T-cell (primary cell): ENCODE measurements at regions not wholly inside any gene's neighbourhood (a gene's known extent, or its start where the extent isn't known, plus 50 kb on each side); places are given as distances from the start of the nearest gene placed in this dataset.
A peak's percentile ranks its signal among the peaks of the same experiment; 100 is the strongest.
"Not testable (repeated sequence)": the region's sequence is repeated elsewhere in the genome, so short reads cannot be mapped to it uniquely, and the experiment has no call there.

Experiments used
- ATAC-seq, 4 experiments: fragments of 200-7000 bp in 3 of 4; fragments of 150-1000 bp in 1 of 4; cut with Tn5 transposase; replicated peaks in 1 of 4; 1 replicate in 3 of 4; 2 replicates in 1 of 4; pipeline ENCODE4 v1.10.0; 2021; ENCODE audit warnings: moderate library complexity in 3 of 4, mild to moderate bottlenecking in 2 of 4, moderate number of reproducible peaks in 1 of 4
- CTCF ChIA-PET, 2 donors: fragments of 300-600 bp; sonication (Branson Sonifier 250); formaldehyde crosslinking; loops; one replicate each; lab custom pipeline; 2022; ENCODE audit warnings: antibody characterized with exemption in 2 of 2; lab: Charles Lee
- POLR2A ChIA-PET, 2 donors: fragments of 300-600 bp; sonication (Branson Sonifier 250); formaldehyde crosslinking; loops; one replicate each; lab custom pipeline; 2022; ENCODE audit warnings: antibody characterized with exemption in 2 of 2; lab: Charles Lee
- DNase-seq, 35 experiments: peaks; one replicate each; pipeline versions ENCODE4 v3.0.0 to v3.0.0-alpha.2; 2013 to 2023
- H3K27ac ChIP-seq: one replicate; pipeline ENCODE4 v1.5.1; 2013; ENCODE audit warnings: low read length
- H3K27me3 ChIP-seq, 2 experiments: replicated peaks in 1 of 2; 1 replicate in 1 of 2; 2 replicates in 1 of 2; pipeline versions ENCODE4 v1.6.1 to v1.7.0; 2013; ENCODE audit warnings: low read length in 1 of 2, mixed read lengths in 1 of 2; ENCODE audit not compliant: control insufficient read depth in 2 of 2, insufficient read depth in 2 of 2; ENCODE audit errors: extremely low read depth in 1 of 2
- H3K36me3 ChIP-seq, 2 donors: 1 replicate in 1 of 2; 2 replicates in 1 of 2; pipeline versions ENCODE4 v1.6.1 to v1.7.0; 2013; ENCODE audit warnings: low read length in 1 of 2; ENCODE audit not compliant: control insufficient read depth in 2 of 2, insufficient read depth in 1 of 2; ENCODE audit errors: extremely low read depth in 1 of 2
- H3K4me1 ChIP-seq, 2 experiments: 1 replicate in 1 of 2; 2 replicates in 1 of 2; pipeline versions ENCODE4 v1.6.1 to v1.7.0; 2013; ENCODE audit warnings: low read length in 2 of 2, mixed read lengths in 1 of 2; ENCODE audit not compliant: insufficient read depth in 2 of 2, control insufficient read depth in 1 of 2; ENCODE audit errors: extremely low read depth in 1 of 2
- H3K4me3 ChIP-seq, 2 donors: 1 replicate in 1 of 2; 2 replicates in 1 of 2; pipeline versions ENCODE4 v1.5.1 to v1.7.0; 2013; ENCODE audit warnings: mild to moderate bottlenecking in 2 of 2, low read length in 1 of 2, moderate library complexity in 1 of 2; ENCODE audit not compliant: control insufficient read depth in 1 of 2; ENCODE audit errors: extremely low read depth in 1 of 2
- H3K9me3 ChIP-seq: 2 replicates; pipeline ENCODE4 v1.7.0; 2013
- H3K27ac Mint-ChIP-seq, 2 donors: one replicate each; pipeline ENCODE4 v1.8.0; 2020 to 2021; ENCODE audit warnings: mild to moderate bottlenecking in 2 of 2, mixed read lengths in 2 of 2
- H3K27me3 Mint-ChIP-seq, 2 donors: one replicate each; pipeline ENCODE4 v1.8.0; 2021 to 2022; ENCODE audit warnings: mixed read lengths in 2 of 2
- H3K36me3 Mint-ChIP-seq: one replicate; pipeline ENCODE4 v1.8.0; 2021; ENCODE audit warnings: mixed read lengths
- H3K4me1 Mint-ChIP-seq, 3 donors: one replicate each; pipeline ENCODE4 v1.8.0; 2020 to 2022; ENCODE audit warnings: mixed read lengths in 3 of 3, mild to moderate bottlenecking in 1 of 3
- H3K4me3 Mint-ChIP-seq, 3 donors: one replicate each; pipeline ENCODE4 v1.8.0; 2020 to 2022; ENCODE audit warnings: mild to moderate bottlenecking in 3 of 3, mixed read lengths in 3 of 3, moderate library complexity in 3 of 3
- H3K9me3 Mint-ChIP-seq, 3 donors: one replicate each; pipeline ENCODE4 v1.8.0; 2020 to 2022; ENCODE audit warnings: mixed read lengths in 3 of 3
- WGBS: methylation state at CpG from one replicate; pipeline ENCODE4 v1.1.5; 2013; ENCODE audit warnings: missing lambda C conversion rate; ENCODE audit not compliant: insufficient coverage; 5-methylcytosine and 5-hydroxymethylcytosine counted together

DNA sequence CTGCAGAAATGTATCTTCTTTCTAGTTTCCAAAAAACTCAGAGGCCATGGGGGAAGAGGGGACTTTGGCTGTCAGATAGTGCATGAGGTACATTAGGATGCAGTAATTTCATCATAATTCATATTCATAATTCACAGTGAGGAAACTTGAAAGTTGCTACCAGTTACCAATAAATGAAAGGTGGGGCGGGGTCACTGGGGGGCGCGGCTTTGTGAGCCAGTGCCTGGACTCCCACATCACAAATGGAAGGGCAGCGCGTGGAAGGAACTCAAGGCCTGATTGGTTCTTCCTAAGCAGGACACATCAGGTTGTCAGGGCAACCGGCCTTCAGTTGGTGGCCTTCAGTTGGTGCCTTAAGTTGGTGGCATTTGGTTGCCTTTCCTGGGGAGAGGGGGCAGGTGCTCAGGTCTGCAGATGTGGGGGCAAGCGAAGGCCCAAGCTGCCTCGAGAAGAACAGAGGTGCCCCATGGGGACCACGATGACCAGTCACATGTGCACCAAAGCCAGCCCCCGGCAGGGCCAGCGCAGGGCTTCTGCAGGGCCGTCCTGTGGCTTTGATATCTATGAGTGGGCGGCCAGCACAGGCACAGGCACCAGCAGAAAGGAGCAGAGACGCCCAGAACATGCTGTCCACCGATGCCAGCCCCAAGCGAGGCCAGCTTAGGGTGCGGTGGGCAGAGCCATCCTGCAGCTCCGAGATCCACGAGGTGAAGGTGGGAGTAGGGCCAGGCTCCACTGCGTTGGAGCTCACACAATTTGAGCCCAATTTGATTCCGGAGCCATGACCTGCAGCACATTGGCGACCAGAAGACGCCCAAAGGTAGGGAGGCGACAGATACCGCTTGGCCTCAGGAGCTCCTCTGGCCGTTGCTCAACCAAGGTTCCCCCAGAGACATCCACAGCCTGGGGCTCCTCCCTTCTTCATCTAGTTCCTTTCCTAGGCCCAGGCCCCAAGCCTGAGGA is 3248.2 kb upstream of the OR11H1 start:
- POLR2A ChIA-PET, H3K27me3 Mint-ChIP-seq, H3K27me3 ChIP-seq, H3K27ac ChIP-seq, DNase-seq, H3K4me3 Mint-ChIP-seq, ATAC-seq, H3K4me1 Mint-ChIP-seq, H3K4me1 ChIP-seq, H3K36me3 Mint-ChIP-seq, CTCF ChIA-PET, H3K4me3 ChIP-seq, H3K9me3 Mint-ChIP-seq, H3K9me3 ChIP-seq, H3K36me3 ChIP-seq, H3K27ac Mint-ChIP-seq: not testable (repeated sequence)
- WGBS, result 73% methylated on average over 15 of the region's 26 CpGs

- H3K4me1 Mint-ChIP-seq, H3K27ac Mint-ChIP-seq, ATAC-seq, H3K36me3 Mint-ChIP-seq, H3K27me3 Mint-ChIP-seq, DNase-seq, H3K27me3 ChIP-seq, H3K27ac ChIP-seq, H3K4me3 ChIP-seq, H3K36me3 ChIP-seq, POLR2A ChIA-PET, H3K9me3 ChIP-seq, CTCF ChIA-PET, H3K9me3 Mint-ChIP-seq, H3K4me3 Mint-ChIP-seq, H3K4me1 ChIP-seq: not testable (repeated sequence)
- WGBS, result no CpG with 5 or more reads among the region's 2 CpGs
Observed at GRCh38 chr22:12284690-12285089, 3243.3 kb upstream of the OR11H1 start.

DNA sequence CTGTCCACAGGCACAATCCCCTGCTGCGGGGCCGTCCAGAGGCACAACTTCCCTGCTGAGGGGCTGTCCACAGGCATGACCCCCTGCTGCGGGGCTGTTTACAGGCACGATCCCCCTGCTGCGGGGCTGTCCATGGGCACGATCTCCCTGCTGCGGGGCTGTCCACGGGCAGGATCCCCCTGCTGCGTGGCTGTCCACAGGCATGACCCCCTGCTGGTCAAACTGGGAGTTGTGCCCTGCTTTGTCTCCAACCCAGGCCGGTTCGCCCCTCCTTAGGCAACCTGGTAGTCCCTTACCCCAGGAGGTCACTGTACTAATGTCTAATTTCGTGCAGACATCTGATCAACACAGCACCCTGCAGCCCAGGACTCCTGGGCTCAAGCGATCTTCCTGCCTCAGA is 3230.6 kb upstream of the OR11H1 start:
- POLR2A ChIA-PET, H3K27ac Mint-ChIP-seq, H3K4me1 ChIP-seq, H3K4me1 Mint-ChIP-seq, H3K27me3 ChIP-seq, H3K36me3 Mint-ChIP-seq, H3K4me3 ChIP-seq, H3K36me3 ChIP-seq, CTCF ChIA-PET, H3K27ac ChIP-seq, H3K27me3 Mint-ChIP-seq, H3K4me3 Mint-ChIP-seq, ATAC-seq, H3K9me3 ChIP-seq, H3K9me3 Mint-ChIP-seq: not testable (repeated sequence)
- DNase-seq, result peak in 1 of 35 experiments; percentile 24
- WGBS, result 84% methylated on average over 10 of the region's 13 CpGs
